ENCODE measurements at regions not wholly inside any gene's neighbourhood (a gene's known extent, or its start where the extent isn't known, plus 50 kb on each side); places are given as distances from the start of the nearest gene placed in this dataset.
A peak's percentile ranks its signal among the peaks of the same experiment; 100 is the strongest.

GRCh38 chr4:181579486-181579885 lies 663.7 kb upstream of the TENM3 start:
- DNase-seq = no peak

GRCh38 chr4:181581983-181582382 lies 661.2 kb upstream of the TENM3 start:
- in situ Hi-C loops (cut with HindIII; ENCODE audit: low pct_ligation_motif_present, low pct_unique_long_range_greater_than_20kb, low sequenced_read_pairs) = no loop called here
- no peak for DNase-seq

More at GRCh38 chr4:181579486-181579885, 663.7 kb upstream of the TENM3 start:
- in situ Hi-C loops (cut with HindIII; ENCODE audit: low pct_ligation_motif_present, low pct_unique_long_range_greater_than_20kb, low sequenced_read_pairs) = no loop called here

- in situ Hi-C loops (cut with HindIII; ENCODE audit: low pct_ligation_motif_present, low pct_unique_long_range_greater_than_20kb, low sequenced_read_pairs) = no loop called here
- peak; percentile 1 for DNase-seq
Observed at GRCh38 chr4:181582595-181582994, 660.6 kb upstream of the TENM3 start.

GRCh38 chr4:181588733-181589302 lies 654.4 kb upstream of the TENM3 start:
- DNase-seq = no peak
- in situ Hi-C loops (cut with HindIII; ENCODE audit: low pct_ligation_motif_present, low pct_unique_long_range_greater_than_20kb, low sequenced_read_pairs) = no loop called here

- in situ Hi-C loops (cut with HindIII; ENCODE audit: low pct_ligation_motif_present, low pct_unique_long_range_greater_than_20kb, low sequenced_read_pairs) = no loop called here
- no peak for DNase-seq
Observed at GRCh38 chr4:181592221-181592745, 650.9 kb upstream of the TENM3 start.

- in situ Hi-C loops (cut with HindIII; ENCODE audit: low pct_ligation_motif_present, low pct_unique_long_range_greater_than_20kb, low sequenced_read_pairs) = no loop called here
- DNase-seq = no peak
Observed at GRCh38 chr4:181593703-181594102, 649.5 kb upstream of the TENM3 start.

- in situ Hi-C loops (cut with HindIII; ENCODE audit: low pct_ligation_motif_present, low pct_unique_long_range_greater_than_20kb, low sequenced_read_pairs) = no loop called here
Observed at GRCh38 chr4:181594188-181594587, 649.0 kb upstream of the TENM3 start.

GRCh38 chr4:181595716-181596115 lies 647.5 kb upstream of the TENM3 start:
- no peak for DNase-seq
- in situ Hi-C loops (cut with HindIII; ENCODE audit: low pct_ligation_motif_present, low pct_unique_long_range_greater_than_20kb, low sequenced_read_pairs) = no loop called here

More at GRCh38 chr4:181594188-181594587, 649.0 kb upstream of the TENM3 start:
- no peak for DNase-seq

GRCh38 chr4:181597766-181598165 lies 645.4 kb upstream of the TENM3 start:
- in situ Hi-C loops (cut with HindIII; ENCODE audit: low pct_ligation_motif_present, low pct_unique_long_range_greater_than_20kb, low sequenced_read_pairs) = no loop called here
- no peak for DNase-seq

GRCh38 chr4:181599134-181599533 lies 644.1 kb upstream of the TENM3 start:
- no peak for DNase-seq
- in situ Hi-C loops (cut with HindIII; ENCODE audit: low pct_ligation_motif_present, low pct_unique_long_range_greater_than_20kb, low sequenced_read_pairs) = no loop called here

- DNase-seq = no peak
- in situ Hi-C loops (cut with HindIII; ENCODE audit: low pct_ligation_motif_present, low pct_unique_long_range_greater_than_20kb, low sequenced_read_pairs) = no loop called here
Observed at GRCh38 chr4:181601103-181601502, 642.1 kb upstream of the TENM3 start.

GRCh38 chr4:181604546-181604945 lies 638.7 kb upstream of the TENM3 start:
- no peak for DNase-seq
- in situ Hi-C loops (cut with HindIII; ENCODE audit: low pct_ligation_motif_present, low pct_unique_long_range_greater_than_20kb, low sequenced_read_pairs) = no loop called here

GRCh38 chr4:181606300-181606699 lies 636.9 kb upstream of the TENM3 start:
- in situ Hi-C loops (cut with HindIII; ENCODE audit: low pct_ligation_motif_present, low pct_unique_long_range_greater_than_20kb, low sequenced_read_pairs) = no loop called here

GRCh38 chr4:181608181-181608580 lies 635.0 kb upstream of the TENM3 start:
- DNase-seq = no peak
- in situ Hi-C loops (cut with HindIII; ENCODE audit: low pct_ligation_motif_present, low pct_unique_long_range_greater_than_20kb, low sequenced_read_pairs) = no loop called here

More at GRCh38 chr4:181606300-181606699, 636.9 kb upstream of the TENM3 start:
- no peak for DNase-seq

- in situ Hi-C loops (cut with HindIII; ENCODE audit: low pct_ligation_motif_present, low pct_unique_long_range_greater_than_20kb, low sequenced_read_pairs) = no loop called here
- DNase-seq = no peak
Observed at GRCh38 chr4:181611033-181611711, 632.0 kb upstream of the TENM3 start.

GRCh38 chr4:181611946-181612600 lies 631.1 kb upstream of the TENM3 start:
- no peak for DNase-seq
- in situ Hi-C loops (cut with HindIII; ENCODE audit: low pct_ligation_motif_present, low pct_unique_long_range_greater_than_20kb, low sequenced_read_pairs) = no loop called here

GRCh38 chr4:181613200-181613599 lies 630.0 kb upstream of the TENM3 start:
- no peak for DNase-seq
- in situ Hi-C loops (cut with HindIII; ENCODE audit: low pct_ligation_motif_present, low pct_unique_long_range_greater_than_20kb, low sequenced_read_pairs) = no loop called here

GRCh38 chr4:181618038-181618618 lies 625.1 kb upstream of the TENM3 start:
- DNase-seq = no peak
- in situ Hi-C loops (cut with HindIII; ENCODE audit: low pct_ligation_motif_present, low pct_unique_long_range_greater_than_20kb, low sequenced_read_pairs) = no loop called here

GRCh38 chr4:181618896-181619295 lies 624.3 kb upstream of the TENM3 start:
- DNase-seq = no peak
- in situ Hi-C loops (cut with HindIII; ENCODE audit: low pct_ligation_motif_present, low pct_unique_long_range_greater_than_20kb, low sequenced_read_pairs) = no loop called here
